GM19452 (cell line): ENCODE measurements at regions not wholly inside any gene's neighbourhood (a gene's known extent, or its start where the extent isn't known, plus 50 kb on each side); places are given as distances from the start of the nearest gene placed in this dataset.

Source experiments
- ATAC-seq: cut with Tn5 transposase; IDR thresholded peaks from one replicate; pipeline ENCODE4 v1.9.1; 2021; ENCODE audit not compliant: unreplicated experiment

- no peak for ATAC-seq
Observed at GRCh38 chr14:84750763-84751554, 779.0 kb upstream of the FLRT2 start.

GRCh38 chr14:84751745-84752144 lies 778.2 kb upstream of the FLRT2 start:
- ATAC-seq = no peak

- ATAC-seq = no peak
Observed at GRCh38 chr14:84760489-84761126, 769.3 kb upstream of the FLRT2 start.

- ATAC-seq = no peak
Observed at GRCh38 chr14:84767434-84767833, 762.5 kb upstream of the FLRT2 start.

GRCh38 chr14:84770030-84770429 lies 759.9 kb upstream of the FLRT2 start:
- no peak for ATAC-seq

- no peak for ATAC-seq
Observed at GRCh38 chr14:84777356-84777755, 752.6 kb upstream of the FLRT2 start.

GRCh38 chr14:84782902-84783301 lies 747.0 kb upstream of the FLRT2 start:
- ATAC-seq = no peak

- no peak for ATAC-seq
Observed at GRCh38 chr14:84783511-84783910, 746.4 kb upstream of the FLRT2 start.

- ATAC-seq = no peak
Observed at GRCh38 chr14:84785996-84786395, 743.9 kb upstream of the FLRT2 start.

GRCh38 chr14:84789012-84789411 lies 740.9 kb upstream of the FLRT2 start:
- no peak for ATAC-seq

- ATAC-seq = no peak
Observed at GRCh38 chr14:84792722-84793410, 737.1 kb upstream of the FLRT2 start.

- no peak for ATAC-seq
Observed at GRCh38 chr14:84797326-84797725, 732.6 kb upstream of the FLRT2 start.

- no peak for ATAC-seq
Observed at GRCh38 chr14:84804468-84804867, 725.5 kb upstream of the FLRT2 start.

GRCh38 chr14:84804895-84805294 lies 725.0 kb upstream of the FLRT2 start:
- no peak for ATAC-seq

- no peak for ATAC-seq
Observed at GRCh38 chr14:84806181-84806580, 723.8 kb upstream of the FLRT2 start.

- no peak for ATAC-seq
Observed at GRCh38 chr14:84806622-84807021, 723.3 kb upstream of the FLRT2 start.

- ATAC-seq = no peak
Observed at GRCh38 chr14:84807673-84808072, 722.3 kb upstream of the FLRT2 start.

- ATAC-seq = no peak
Observed at GRCh38 chr14:84809158-84809557, 720.8 kb upstream of the FLRT2 start.

- no peak for ATAC-seq
Observed at GRCh38 chr14:84814391-84814790, 715.6 kb upstream of the FLRT2 start.

- no peak for ATAC-seq
Observed at GRCh38 chr14:84819528-84819927, 710.4 kb upstream of the FLRT2 start.

GRCh38 chr14:84825481-84826251 lies 704.3 kb upstream of the FLRT2 start:
- no peak for ATAC-seq
